ENCODE measurements at regions not wholly inside any gene's neighbourhood (a gene's known extent, or its start where the extent isn't known, plus 50 kb on each side); places are given as distances from the start of the nearest gene placed in this dataset.
"Not testable (repeated sequence)": the region's sequence is repeated elsewhere in the genome, so short reads cannot be mapped to it uniquely, and the experiment has no call there.

- no peaks in the 10 kb centered on the region for H3K36me3 Mint-ChIP-seq
- intact Hi-C loops (cut with micrococcal nuclease), result no loop called here
- H3K27ac ChIP-seq (ENCODE audit: low read depth, low read length), result no peak overlapping the region
- H3K9me3 Mint-ChIP-seq, result peaks cover 0 to 10% (median 0%) of the 10 kb centered on the region in 11 donors
- no peaks in the 10 kb centered on the region for H3K27me3 ChIP-seq (ENCODE audit: control insufficient read depth in 2 of 2, insufficient read depth in 2 of 2, low read length in 2 of 2)
- no peaks in the 10 kb centered on the region for H3K27me3 Mint-ChIP-seq
- no peak overlapping the region for H3K4me3 Mint-ChIP-seq
- ChIA-PET POLR2A (no interaction called here), CTCF (no interaction called here)
- DNase-seq (no peak), ATAC-seq (no peak)
- H3K4me1 ChIP-seq (ENCODE audit: control insufficient read depth in 2 of 2, insufficient read depth in 2 of 2, low read length in 2 of 2), result no peaks in the 10 kb centered on the region
- no peaks in the 10 kb centered on the region for H3K9me3 ChIP-seq (ENCODE audit: control insufficient read depth in 2 of 3, low read length in 3 of 3)
- no peaks in the 10 kb centered on the region for H3K4me1 Mint-ChIP-seq
- no peak overlapping the region for H3K4me3 ChIP-seq (ENCODE audit: low read length)
- no peak overlapping the region for H3K27ac Mint-ChIP-seq
- no peaks in the 10 kb centered on the region for H3K36me3 ChIP-seq (ENCODE audit: control insufficient read depth in 2 of 3, insufficient read depth in 3 of 3, low read length in 3 of 3)
Observed at GRCh38 chr5:163893281-163893680, 387.9 kb downstream of the MAT2B start.

- no peaks in the 10 kb centered on the region for H3K27me3 ChIP-seq (ENCODE audit: control insufficient read depth in 2 of 2, insufficient read depth in 2 of 2, low read length in 2 of 2)
- H3K27me3 Mint-ChIP-seq, result no peaks in the 10 kb centered on the region
- H3K36me3 ChIP-seq (ENCODE audit: control insufficient read depth in 2 of 3, insufficient read depth in 3 of 3, low read length in 3 of 3), result no peaks in the 10 kb centered on the region
- no peak for DNase-seq
- H3K9me3 Mint-ChIP-seq, result peaks cover 0 to 5% (median 3%) of the 10 kb centered on the region in 11 donors
- peaks cover 0 to 3% (median 0%) of the 10 kb centered on the region in 5 donors for H3K36me3 Mint-ChIP-seq
- H3K4me3 ChIP-seq (ENCODE audit: low read length), result no peak overlapping the region
- intact Hi-C loops (cut with micrococcal nuclease), result no loop called here
- H3K4me1 Mint-ChIP-seq, result no peaks in the 10 kb centered on the region
- no peaks in the 10 kb centered on the region for H3K4me1 ChIP-seq (ENCODE audit: control insufficient read depth in 2 of 2, insufficient read depth in 2 of 2, low read length in 2 of 2)
- ChIA-PET CTCF (no interaction called here), POLR2A (no interaction called here)
- H3K4me3 Mint-ChIP-seq, result no peak overlapping the region
- no peaks in the 10 kb centered on the region for H3K9me3 ChIP-seq (ENCODE audit: control insufficient read depth in 2 of 3, low read length in 3 of 3)
- H3K27ac Mint-ChIP-seq, result no peak overlapping the region
- H3K27ac ChIP-seq (ENCODE audit: low read depth, low read length), result no peak overlapping the region
- ATAC-seq, result peak; percentile 80
Observed at GRCh38 chr5:163894645-163895044, 389.2 kb downstream of the MAT2B start.

- Histone ChIP-seq H3K4me3 (ENCODE audit: low read length) (no peak overlapping the region), H3K27ac (ENCODE audit: low read depth, low read length) (no peak overlapping the region), H3K9me3 (ENCODE audit: control insufficient read depth in 2 of 3, low read length in 3 of 3) (no peaks in the 10 kb centered on the region), H3K27me3 (ENCODE audit: control insufficient read depth in 2 of 2, insufficient read depth in 2 of 2, low read length in 2 of 2) (no peaks in the 10 kb centered on the region), H3K36me3 (ENCODE audit: control insufficient read depth in 2 of 3, insufficient read depth in 3 of 3, low read length in 3 of 3) (no peaks in the 10 kb centered on the region), H3K4me1 (ENCODE audit: control insufficient read depth in 2 of 2, insufficient read depth in 2 of 2, low read length in 2 of 2) (no peaks in the 10 kb centered on the region)
- intact Hi-C loops (cut with micrococcal nuclease), result no loop called here
- Mint-ChIP-seq H3K9me3 (peaks cover 0 to 30% (median 6%) of the 10 kb centered on the region in 11 donors), H3K27me3 (no peaks in the 10 kb centered on the region), H3K36me3 (peaks cover 0 to 3% (median 0%) of the 10 kb centered on the region in 5 donors), H3K4me3 (no peak overlapping the region), H3K27ac (no peak overlapping the region), H3K4me1 (no peaks in the 10 kb centered on the region)
- ChIA-PET POLR2A (no interaction called here), CTCF (no interaction called here)
- ATAC-seq, result no peak
- no peak for DNase-seq
Observed at GRCh38 chr5:163898873-163899272, 393.5 kb downstream of the MAT2B start.

GRCh38 chr5:163907783-163908182 lies 402.4 kb downstream of the MAT2B start:
- H3K36me3 ChIP-seq (ENCODE audit: control insufficient read depth in 2 of 3, insufficient read depth in 3 of 3, low read length in 3 of 3); POLR2A ChIA-PET; H3K9me3 ChIP-seq (ENCODE audit: control insufficient read depth in 2 of 3, low read length in 3 of 3); H3K4me1 Mint-ChIP-seq; H3K27ac ChIP-seq (ENCODE audit: low read depth, low read length); CTCF ChIA-PET; H3K4me1 ChIP-seq (ENCODE audit: control insufficient read depth in 2 of 2, insufficient read depth in 2 of 2, low read length in 2 of 2); H3K27me3 ChIP-seq (ENCODE audit: control insufficient read depth in 2 of 2, insufficient read depth in 2 of 2, low read length in 2 of 2); H3K27ac Mint-ChIP-seq; H3K27me3 Mint-ChIP-seq; H3K4me3 ChIP-seq (ENCODE audit: low read length); ATAC-seq; intact Hi-C loops (cut with micrococcal nuclease); DNase-seq; H3K4me3 Mint-ChIP-seq; H3K36me3 Mint-ChIP-seq: not testable (repeated sequence)
- peaks cover 0 to 10% (median 7%) of the 10 kb centered on the region in 11 donors for H3K9me3 Mint-ChIP-seq

- Mint-ChIP-seq H3K36me3 (no peaks in the 10 kb centered on the region), H3K27me3 (no peaks in the 10 kb centered on the region), H3K9me3 (peaks cover 0 to 10% (median 3%) of the 10 kb centered on the region in 11 donors), H3K4me3 (no peak overlapping the region), H3K4me1 (peaks cover 0 to 4% (median 0%) of the 10 kb centered on the region in 7 donors), H3K27ac (no peak overlapping the region)
- Histone ChIP-seq H3K27ac (ENCODE audit: low read depth, low read length) (no peak overlapping the region), H3K9me3 (ENCODE audit: control insufficient read depth in 2 of 3, low read length in 3 of 3) (no peaks in the 10 kb centered on the region), H3K4me1 (ENCODE audit: control insufficient read depth in 2 of 2, insufficient read depth in 2 of 2, low read length in 2 of 2) (no peaks in the 10 kb centered on the region), H3K36me3 (ENCODE audit: control insufficient read depth in 2 of 3, insufficient read depth in 3 of 3, low read length in 3 of 3) (no peaks in the 10 kb centered on the region), H3K4me3 (ENCODE audit: low read length) (no peak overlapping the region), H3K27me3 (ENCODE audit: control insufficient read depth in 2 of 2, insufficient read depth in 2 of 2, low read length in 2 of 2) (no peaks in the 10 kb centered on the region)
- DNase-seq (no peak), ATAC-seq (peak; percentile 64)
- POLR2A ChIA-PET, result no interaction called here
- intact Hi-C loops (cut with micrococcal nuclease), result no loop called here
- CTCF ChIA-PET, result no interaction called here
Observed at GRCh38 chr5:163908253-163908652, 402.8 kb downstream of the MAT2B start.

GRCh38 chr5:163910226-163910625 lies 404.8 kb downstream of the MAT2B start:
- H3K9me3 Mint-ChIP-seq, result peaks cover 0 to 10% (median 3%) of the 10 kb centered on the region in 11 donors
- H3K4me1 Mint-ChIP-seq, result peaks cover 0 to 4% (median 0%) of the 10 kb centered on the region in 7 donors
- no peak overlapping the region for H3K27ac ChIP-seq (ENCODE audit: low read depth, low read length)
- no peaks in the 10 kb centered on the region for H3K36me3 ChIP-seq (ENCODE audit: control insufficient read depth in 2 of 3, insufficient read depth in 3 of 3, low read length in 3 of 3)
- no peak overlapping the region for H3K27ac Mint-ChIP-seq
- ATAC-seq, result no peak
- DNase-seq, result no peak
- no peak overlapping the region for H3K4me3 Mint-ChIP-seq
- no peaks in the 10 kb centered on the region for H3K36me3 Mint-ChIP-seq
- ChIA-PET POLR2A (no interaction called here), CTCF (no interaction called here)
- H3K4me1 ChIP-seq (ENCODE audit: control insufficient read depth in 2 of 2, insufficient read depth in 2 of 2, low read length in 2 of 2), result no peaks in the 10 kb centered on the region
- H3K27me3 Mint-ChIP-seq, result no peaks in the 10 kb centered on the region
- no peak overlapping the region for H3K4me3 ChIP-seq (ENCODE audit: low read length)
- H3K9me3 ChIP-seq (ENCODE audit: control insufficient read depth in 2 of 3, low read length in 3 of 3), result no peaks in the 10 kb centered on the region
- intact Hi-C loops (cut with micrococcal nuclease), result no loop called here
- H3K27me3 ChIP-seq (ENCODE audit: control insufficient read depth in 2 of 2, insufficient read depth in 2 of 2, low read length in 2 of 2), result no peaks in the 10 kb centered on the region

DNA sequence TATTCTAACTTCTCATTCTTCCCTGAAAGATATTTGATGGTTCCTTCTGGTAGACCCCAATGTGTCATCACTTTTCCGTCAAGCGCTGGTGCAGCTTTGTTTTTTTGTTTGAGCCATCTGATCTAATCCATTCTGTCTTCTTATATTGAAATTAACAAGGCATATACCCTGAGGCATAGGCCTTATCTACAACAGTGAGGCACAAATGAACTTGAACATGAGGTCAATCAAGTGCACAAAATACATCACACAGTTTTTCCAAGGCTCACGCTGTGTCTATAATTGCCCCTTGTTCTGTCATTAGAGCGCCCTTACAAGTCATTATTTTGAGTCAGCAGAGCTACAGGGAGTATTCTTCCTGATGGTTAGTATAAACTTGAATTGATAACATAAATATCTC lies 406.6 kb downstream of the MAT2B start:
- no peaks in the 10 kb centered on the region for H3K9me3 ChIP-seq (ENCODE audit: control insufficient read depth in 2 of 3, low read length in 3 of 3)
- H3K27me3 ChIP-seq (ENCODE audit: control insufficient read depth in 2 of 2, insufficient read depth in 2 of 2, low read length in 2 of 2), result no peaks in the 10 kb centered on the region
- ATAC-seq, result no peak
- no peaks in the 10 kb centered on the region for H3K36me3 ChIP-seq (ENCODE audit: control insufficient read depth in 2 of 3, insufficient read depth in 3 of 3, low read length in 3 of 3)
- intact Hi-C loops (cut with micrococcal nuclease), result no loop called here
- Mint-ChIP-seq H3K27me3 (no peaks in the 10 kb centered on the region), H3K4me1 (peaks cover 0 to 7% (median 0%) of the 10 kb centered on the region in 7 donors), H3K36me3 (no peaks in the 10 kb centered on the region), H3K9me3 (peaks cover 0 to 7% (median 0%) of the 10 kb centered on the region in 11 donors), H3K4me3 (no peak overlapping the region), H3K27ac (no peak overlapping the region)
- H3K27ac ChIP-seq (ENCODE audit: low read depth, low read length), result no peak overlapping the region
- ChIA-PET POLR2A (no interaction called here), CTCF (no interaction called here)
- no peak overlapping the region for H3K4me3 ChIP-seq (ENCODE audit: low read length)
- no peaks in the 10 kb centered on the region for H3K4me1 ChIP-seq (ENCODE audit: control insufficient read depth in 2 of 2, insufficient read depth in 2 of 2, low read length in 2 of 2)
- no peak for DNase-seq

All from naive thymus-derived CD4-positive, alpha-beta T cell (primary cell).